CD14-positive monocyte (primary cell): ENCODE measurements at regions not wholly inside any gene's neighbourhood (a gene's known extent, or its start where the extent isn't known, plus 50 kb on each side); places are given as distances from the start of the nearest gene placed in this dataset.

Experiments used
- DNase-seq, 3 donors: peaks; one replicate each; pipeline ENCODE4 v3.0.0-alpha.2; 2011 to 2022
- H2AFZ ChIP-seq: 2 replicates; pipeline ENCODE4 v1.6.0; 2012; ENCODE audit warnings: mild to moderate bottlenecking, low read depth, low read length, inconsistent platforms; ENCODE audit not compliant: insufficient read depth, poor library complexity, severe bottlenecking
- H3K27ac ChIP-seq, 2 donors: 1 replicate in 1 of 2; 2 replicates in 1 of 2; pipeline ENCODE4 v1.5.1; 2012 to 2013; ENCODE audit warnings: low read length in 2 of 2, control low read depth in 1 of 2, inconsistent platforms in 1 of 2, low read depth in 1 of 2, mild to moderate bottlenecking in 1 of 2
- H3K27me3 ChIP-seq, 2 donors: one replicate each; pipeline versions ENCODE4 v1.6.0 to v1.6.1; 2011 to 2013; ENCODE audit warnings: low read length in 2 of 2; ENCODE audit not compliant: control insufficient read depth in 2 of 2, insufficient read depth in 2 of 2
- H3K36me3 ChIP-seq, 2 donors: replicated peaks in 1 of 2; 1 replicate in 1 of 2; 2 replicates in 1 of 2; pipeline versions ENCODE4 v1.5.1 to v1.6.1; 2012 to 2013; ENCODE audit warnings: low read length in 2 of 2, control low read depth in 1 of 2, inconsistent platforms in 1 of 2, mild to moderate bottlenecking in 1 of 2; ENCODE audit not compliant: insufficient read depth in 2 of 2, control insufficient read depth in 1 of 2
- H3K4me1 ChIP-seq, 2 donors: 1 replicate in 1 of 2; 2 replicates in 1 of 2; pipeline versions ENCODE4 v1.5.1 to v1.6.1; 2012 to 2013; ENCODE audit warnings: low read length in 2 of 2, control low read depth in 1 of 2, inconsistent platforms in 1 of 2, mild to moderate bottlenecking in 1 of 2, moderate library complexity in 1 of 2; ENCODE audit not compliant: insufficient read depth in 2 of 2, control insufficient read depth in 1 of 2
- H3K4me2 ChIP-seq: replicated peaks from 2 replicates; pipeline ENCODE3; 2012; ENCODE audit warnings: low read length, moderate library complexity, mild to moderate bottlenecking; ENCODE audit not compliant: poor library complexity, severe bottlenecking; ENCODE audit errors: extremely low read depth
- H3K4me3 ChIP-seq, 3 experiments: fragments of 200-600 bp in 1 of 3; sonication (generic) in 1 of 3; replicated peaks in 1 of 3; 1 replicate in 2 of 3; 2 replicates in 1 of 3; pipeline ENCODE4 v1.5.1; 2011 to 2013; ENCODE audit warnings: low read length in 3 of 3, mild to moderate bottlenecking in 3 of 3, control low read depth in 2 of 3, low read depth in 2 of 3, inconsistent platforms in 1 of 3, moderate library complexity in 1 of 3
- H3K79me2 ChIP-seq: 2 replicates; pipeline ENCODE4 v1.6.0; 2012; ENCODE audit warnings: mild to moderate bottlenecking, control low read depth, inconsistent platforms, low read length, moderate library complexity; ENCODE audit not compliant: insufficient read depth
- H3K9ac ChIP-seq: 2 replicates; pipeline ENCODE4 v1.6.0; 2017; ENCODE audit warnings: low read length, mild to moderate bottlenecking; ENCODE audit not compliant: insufficient read depth, poor library complexity, severe bottlenecking
- H3K9me3 ChIP-seq, 2 donors: replicated peaks in 1 of 2; 1 replicate in 1 of 2; 2 replicates in 1 of 2; pipeline versions ENCODE4 v1.5.1 to v1.6.1; 2012 to 2013; ENCODE audit warnings: low read length in 2 of 2, control low read depth in 1 of 2; ENCODE audit not compliant: control insufficient read depth in 1 of 2, insufficient read depth in 1 of 2
- H4K20me1 ChIP-seq: 2 replicates; pipeline ENCODE4 v1.6.0; 2012; ENCODE audit warnings: mild to moderate bottlenecking, low read length, control low read depth, moderate library complexity; ENCODE audit not compliant: insufficient read depth
- H3K27ac Mint-ChIP-seq, 7 donors: one replicate each; pipeline ENCODE4 v1.8.0; 2020; ENCODE audit warnings: mild to moderate bottlenecking in 7 of 7, mixed read lengths in 7 of 7, moderate library complexity in 6 of 7, inconsistent platforms in 2 of 7
- H3K27me3 Mint-ChIP-seq, 3 donors: one replicate each; pipeline ENCODE4 v1.8.0; 2021 to 2022; ENCODE audit warnings: low read depth in 3 of 3, mild to moderate bottlenecking in 3 of 3, mixed read lengths in 3 of 3, moderate library complexity in 3 of 3, inconsistent platforms in 1 of 3
- H3K36me3 Mint-ChIP-seq, 2 donors: one replicate each; pipeline ENCODE4 v1.8.0; 2020; ENCODE audit warnings: mixed read lengths in 2 of 2, inconsistent platforms in 1 of 2, mild to moderate bottlenecking in 1 of 2
- H3K4me1 Mint-ChIP-seq: one replicate; pipeline ENCODE4 v1.8.0; 2020; ENCODE audit warnings: mild to moderate bottlenecking, mixed read lengths
- H3K4me3 Mint-ChIP-seq, 2 donors: one replicate each; pipeline ENCODE4 v1.8.0; 2020; ENCODE audit warnings: mild to moderate bottlenecking in 2 of 2, mixed read lengths in 2 of 2, moderate library complexity in 1 of 2
- H3K9me3 Mint-ChIP-seq, 7 donors: one replicate each; pipeline ENCODE4 v1.8.0; 2020 to 2022; ENCODE audit warnings: mixed read lengths in 7 of 7, mild to moderate bottlenecking in 6 of 7, moderate library complexity in 6 of 7, inconsistent platforms in 2 of 7
- CTCF ChIP-seq: fragments of 200-600 bp; IDR thresholded peaks from one replicate; pipeline ENCODE4 v1.8.0; 2022; ENCODE audit warnings: antibody characterized with exemption, mild to moderate bottlenecking
- WGBS: methylation state at CpG from one replicate; pipeline ENCODE4 v1.1.5; 2013; ENCODE audit warnings: missing lambda C conversion rate; ENCODE audit not compliant: insufficient coverage; 5-methylcytosine and 5-hydroxymethylcytosine counted together
- intact Hi-C, 2 donors: fragments of 100-400 bp; cut with micrococcal nuclease; formaldehyde crosslinking; loops; one replicate each; pipeline versions ENCODE4 v1.15.0 to v1.15.1; 2023

- Histone ChIP-seq H3K9ac (no peak overlapping the region), H3K27me3 (no peaks in the 10 kb centered on the region), H3K27ac (no peak overlapping the region), H3K4me2 (no peak overlapping the region), H3K79me2 (no peaks in the 10 kb centered on the region), H2AFZ (no peak overlapping the region), H3K36me3 (no peaks in the 10 kb centered on the region), H4K20me1 (no peaks in the 10 kb centered on the region), H3K9me3 (no peaks in the 10 kb centered on the region), H3K4me3 (no peak overlapping the region), H3K4me1 (no peaks in the 10 kb centered on the region)
- no peak overlapping the region for H3K4me3 Mint-ChIP-seq
- no peaks in the 10 kb centered on the region for H3K36me3 Mint-ChIP-seq
- no peaks in the 10 kb centered on the region for H3K4me1 Mint-ChIP-seq
- no peaks in the 10 kb centered on the region for H3K27me3 Mint-ChIP-seq
- DNase-seq, result no peak
- H3K9me3 Mint-ChIP-seq, result peaks cover 0 to 2% (median 0%) of the 10 kb centered on the region in 7 donors
- intact Hi-C loops, result no loop called here
- 100% methylated on average over 5 of the region's 6 CpGs for WGBS
- no peak overlapping the region for H3K27ac Mint-ChIP-seq
- TF ChIP-seq CTCF, result no peak
Measured at GRCh38 chr15:62717496-62717895, 325.1 kb upstream of the TPM1 start.

GRCh38 chr15:62719316-62719715 is 323.2 kb upstream of the TPM1 start:
- DNase-seq, result no peak
- Histone ChIP-seq H3K79me2 (no peaks in the 10 kb centered on the region), H3K9me3 (no peaks in the 10 kb centered on the region), H3K9ac (no peak overlapping the region), H3K36me3 (no peaks in the 10 kb centered on the region), H4K20me1 (no peaks in the 10 kb centered on the region), H3K4me2 (no peak overlapping the region), H3K27ac (no peak overlapping the region), H3K4me3 (no peak overlapping the region), H3K27me3 (no peaks in the 10 kb centered on the region), H2AFZ (no peak overlapping the region), H3K4me1 (no peaks in the 10 kb centered on the region)
- no peak for TF ChIP-seq CTCF
- WGBS, result 93% methylated on average over 4 of the region's 5 CpGs
- no peaks in the 10 kb centered on the region for H3K4me1 Mint-ChIP-seq
- intact Hi-C loops, result no loop called here
- H3K36me3 Mint-ChIP-seq, result no peaks in the 10 kb centered on the region
- H3K4me3 Mint-ChIP-seq, result no peak overlapping the region
- H3K27me3 Mint-ChIP-seq, result no peaks in the 10 kb centered on the region
- peaks cover 0 to 2% (median 0%) of the 10 kb centered on the region in 7 donors for H3K9me3 Mint-ChIP-seq
- H3K27ac Mint-ChIP-seq, result no peak overlapping the region
